ENCODE measurements at regions not wholly inside any gene's neighbourhood (a gene's known extent, or its start where the extent isn't known, plus 50 kb on each side); places are given as distances from the start of the nearest gene placed in this dataset.

DNA sequence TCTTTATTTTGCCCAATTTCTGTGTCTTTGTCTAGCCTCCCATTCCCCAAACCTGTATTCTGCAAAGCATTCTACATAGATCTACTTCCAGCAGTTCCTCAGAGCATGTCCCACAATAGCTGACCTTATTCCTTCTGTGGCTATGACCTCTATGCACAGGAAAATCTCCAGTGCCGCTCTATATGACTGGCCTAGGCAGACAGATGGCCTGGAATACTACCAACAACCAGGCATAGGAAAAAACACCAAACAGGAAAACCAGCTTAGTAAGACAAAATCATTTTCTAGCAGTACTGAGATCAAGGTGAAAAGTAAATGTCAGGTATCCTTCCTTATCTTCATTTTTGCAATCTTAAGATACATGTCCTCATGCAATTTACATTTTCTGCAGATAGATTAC, 1115.0 kb downstream of the IGSF11 start (continued):
- TF ChIP-seq, protein P1, sequence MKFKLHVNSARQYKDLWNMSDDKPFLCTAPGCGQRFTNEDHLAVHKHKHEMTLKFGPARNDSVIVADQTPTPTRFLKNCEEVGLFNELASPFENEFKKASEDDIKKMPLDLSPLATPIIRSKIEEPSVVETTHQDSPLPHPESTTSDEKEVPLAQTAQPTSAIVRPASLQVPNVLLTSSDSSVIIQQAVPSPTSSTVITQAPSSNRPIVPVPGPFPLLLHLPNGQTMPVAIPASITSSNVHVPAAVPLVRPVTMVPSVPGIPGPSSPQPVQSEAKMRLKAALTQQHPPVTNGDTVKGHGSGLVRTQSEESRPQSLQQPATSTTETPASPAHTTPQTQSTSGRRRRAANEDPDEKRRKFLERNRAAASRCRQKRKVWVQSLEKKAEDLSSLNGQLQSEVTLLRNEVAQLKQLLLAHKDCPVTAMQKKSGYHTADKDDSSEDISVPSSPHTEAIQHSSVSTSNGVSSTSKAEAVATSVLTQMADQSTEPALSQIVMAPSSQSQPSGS (IDR thresholded peaks at IDR 0.05; ENCODE audit: low read length) = no peak
- TF ChIP-seq TBP (IDR thresholded peaks at IDR 0.05; ENCODE audit: low read depth, low read length) = no peak
- TF ChIP-seq CTBP2 (IDR thresholded peaks at IDR 0.05; ENCODE audit: borderline replicate concordance, insufficient read depth, insufficient read length, low read length) = no peak
- no peak for TF ChIP-seq CTCF (IDR thresholded peaks at IDR 0.05; ENCODE audit: control extremely low read depth in 1 of 3, insufficient read depth in 1 of 3, low read depth in 1 of 3, low read length in 3 of 3)
- TF ChIP-seq PHF8 (conservative IDR thresholded peaks at IDR 0.05; ENCODE audit: low read depth, low read length) = no peak
